Uterus (tissue), 3 donors: ENCODE measurements at regions not wholly inside any gene's neighbourhood (a gene's known extent, or its start where the extent isn't known, plus 50 kb on each side); places are given as distances from the start of the nearest gene placed in this dataset.

Experiments
- DNase-seq, 2 donors: peaks; one replicate each; pipeline ENCODE4 v3.0.0-alpha.2; 2019 to 2020
- H3K27ac ChIP-seq, 2 donors: fragments of 200-600 bp; sonication (generic); 1 replicate in 1 of 2; 2 replicates in 1 of 2; pipeline ENCODE4 v1.5.1; 2016 to 2018
- H3K27me3 ChIP-seq, 2 donors: fragments of 200-600 bp; sonication (generic); one replicate each; pipeline ENCODE4 v1.5.1; 2018 to 2019; ENCODE audit warnings: control low read depth in 1 of 2
- H3K36me3 ChIP-seq, 2 donors: fragments of 200-600 bp; sonication (generic); one replicate each; pipeline ENCODE4 v1.5.1; 2019; ENCODE audit warnings: control low read depth in 1 of 2
- H3K4me1 ChIP-seq, 2 donors: fragments of 200-600 bp; sonication (generic); one replicate each; pipeline ENCODE4 v1.5.1; 2018 to 2019; ENCODE audit warnings: control low read depth in 1 of 2
- H3K4me3 ChIP-seq, 2 donors: fragments of 200-600 bp; sonication (generic); 1 replicate in 1 of 2; 2 replicates in 1 of 2; pipeline ENCODE4 v1.5.1; 2018 to 2019; ENCODE audit warnings: mild to moderate bottlenecking in 1 of 2
- H3K9me3 ChIP-seq, 2 donors: fragments of 200-600 bp; sonication (generic); one replicate each; pipeline ENCODE4 v1.5.1; 2019; ENCODE audit warnings: control low read depth in 1 of 2
- POLR2A ChIP-seq, 2 donors: fragments of 450-650 bp; IDR thresholded peaks; one replicate each; pipeline ENCODE4 v1.6.1; 2016; ENCODE audit warnings: antibody characterized with exemption in 2 of 2, mild to moderate bottlenecking in 1 of 2, moderate library complexity in 1 of 2
- intact Hi-C: fragments of 100-400 bp; cut with DNase I; formaldehyde crosslinking; loops from one replicate; pipeline ENCODE4 v1.15.1; 2023; ENCODE audit warnings: low total_unique reads
- TF ChIP-seq, protein P1 (sequence below), 4 experiments: fragments of 200-600 bp in 2 of 4; fragments of 450-650 bp in 2 of 4; sonication (generic) in 2 of 4; IDR thresholded peaks; one replicate each; pipeline ENCODE4 v1.5.1; 2016 to 2019; ENCODE audit warnings: antibody characterized with exemption in 4 of 4, mild to moderate bottlenecking in 2 of 4, moderate library complexity in 1 of 4
- donor health status: DM: yes; HTN: yes; CAD: no.

DNA sequence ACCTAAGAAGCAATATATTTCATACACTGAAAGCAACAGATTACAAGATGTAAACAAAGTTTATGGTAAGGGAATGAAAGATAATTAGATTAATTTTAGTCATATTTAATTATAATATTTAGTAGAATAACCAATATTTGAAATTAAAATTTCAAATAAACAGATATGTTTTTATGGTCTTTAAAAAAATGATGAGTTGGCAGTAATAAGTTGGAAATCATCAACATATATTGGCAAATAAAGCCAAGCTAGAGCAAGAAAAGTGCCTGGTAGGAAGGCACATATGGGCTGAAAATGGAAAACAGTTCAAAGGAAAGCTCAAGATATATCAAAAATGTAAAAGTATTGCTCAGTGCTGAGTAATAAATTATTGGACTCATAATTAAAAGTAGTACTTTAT, 1274.0 kb downstream of the AMY1C start:
- Histone ChIP-seq H3K27ac (no peak overlapping the region), H3K4me3 (no peak overlapping the region), H3K4me1 (no peaks in the 10 kb centered on the region), H3K36me3 (no peaks in the 10 kb centered on the region), H3K9me3 (no peaks in the 10 kb centered on the region), H3K27me3 (no peaks in the 10 kb centered on the region)
- no peak for TF ChIP-seq POLR2A (IDR thresholded peaks at IDR 0.05)
- intact Hi-C loops = no loop called here
- no peak for DNase-seq

DNA sequence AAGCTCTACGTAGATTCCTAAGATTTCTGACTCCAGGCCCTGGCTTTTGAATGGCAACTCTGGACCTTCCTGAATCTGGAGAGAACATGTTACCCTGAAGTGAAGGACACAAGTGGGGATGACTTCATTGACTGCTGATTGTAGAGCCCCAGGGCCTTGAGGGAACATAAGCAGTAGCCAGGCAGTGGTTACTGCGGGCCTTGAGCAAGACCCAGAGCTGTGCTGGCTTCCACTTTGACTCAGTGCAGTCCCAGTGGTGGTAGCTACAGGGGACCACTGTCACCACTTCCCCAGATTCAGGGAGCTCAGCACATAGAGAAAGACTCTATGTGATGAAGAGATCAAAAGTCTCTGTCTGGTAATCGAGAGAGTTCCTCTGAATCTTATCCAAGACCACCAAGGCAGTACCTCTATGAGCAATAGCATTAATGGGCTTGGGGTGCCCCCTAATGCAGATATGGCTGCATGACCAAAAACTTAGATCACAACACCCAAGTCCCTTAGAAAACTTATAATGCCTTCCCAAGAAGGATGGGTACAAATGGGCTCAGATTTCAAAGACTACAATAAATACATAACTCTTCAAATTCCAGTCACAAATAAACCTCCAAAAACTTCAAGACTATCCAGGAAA, 1278.3 kb downstream of the AMY1C start:
- Histone ChIP-seq H3K4me1 (no peaks in the 10 kb centered on the region), H3K27ac (no peak overlapping the region), H3K27me3 (no peaks in the 10 kb centered on the region), H3K9me3 (no peaks in the 10 kb centered on the region), H3K4me3 (no peak overlapping the region), H3K36me3 (no peaks in the 10 kb centered on the region)
- intact Hi-C loops = no loop called here
- TF ChIP-seq, protein P1, sequence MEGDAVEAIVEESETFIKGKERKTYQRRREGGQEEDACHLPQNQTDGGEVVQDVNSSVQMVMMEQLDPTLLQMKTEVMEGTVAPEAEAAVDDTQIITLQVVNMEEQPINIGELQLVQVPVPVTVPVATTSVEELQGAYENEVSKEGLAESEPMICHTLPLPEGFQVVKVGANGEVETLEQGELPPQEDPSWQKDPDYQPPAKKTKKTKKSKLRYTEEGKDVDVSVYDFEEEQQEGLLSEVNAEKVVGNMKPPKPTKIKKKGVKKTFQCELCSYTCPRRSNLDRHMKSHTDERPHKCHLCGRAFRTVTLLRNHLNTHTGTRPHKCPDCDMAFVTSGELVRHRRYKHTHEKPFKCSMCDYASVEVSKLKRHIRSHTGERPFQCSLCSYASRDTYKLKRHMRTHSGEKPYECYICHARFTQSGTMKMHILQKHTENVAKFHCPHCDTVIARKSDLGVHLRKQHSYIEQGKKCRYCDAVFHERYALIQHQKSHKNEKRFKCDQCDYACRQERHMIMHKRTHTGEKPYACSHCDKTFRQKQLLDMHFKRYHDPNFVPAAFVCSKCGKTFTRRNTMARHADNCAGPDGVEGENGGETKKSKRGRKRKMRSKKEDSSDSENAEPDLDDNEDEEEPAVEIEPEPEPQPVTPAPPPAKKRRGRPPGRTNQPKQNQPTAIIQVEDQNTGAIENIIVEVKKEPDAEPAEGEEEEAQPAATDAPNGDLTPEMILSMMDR (IDR thresholded peaks at IDR 0.05) = no peak
- TF ChIP-seq POLR2A (IDR thresholded peaks at IDR 0.05) = no peak
- DNase-seq = no peak

DNA sequence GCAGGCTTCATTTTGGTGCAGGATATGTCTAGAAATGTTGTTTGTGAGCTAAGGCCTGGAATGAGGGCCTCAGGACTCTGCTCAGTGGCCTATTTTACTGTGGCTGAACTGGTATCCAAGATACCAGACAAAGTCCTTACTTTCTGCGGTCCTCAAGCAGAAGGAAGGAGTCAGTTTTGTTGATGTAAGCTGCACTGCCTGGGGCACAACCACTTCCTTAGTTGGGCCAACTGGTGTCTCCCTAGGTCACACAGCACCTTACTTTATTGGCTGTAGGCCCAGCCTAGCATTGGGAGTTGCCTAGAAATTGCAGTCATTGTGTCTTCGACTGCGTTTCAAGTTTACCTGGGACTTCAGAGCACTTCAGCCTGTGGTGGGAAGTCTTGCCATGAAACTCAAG, 1322.7 kb downstream of the AMY1C start:
- Histone ChIP-seq H3K27me3 (no peaks in the 10 kb centered on the region), H3K9me3 (no peaks in the 10 kb centered on the region), H3K4me3 (no peak overlapping the region), H3K36me3 (no peaks in the 10 kb centered on the region), H3K27ac (no peak overlapping the region), H3K4me1 (no peaks in the 10 kb centered on the region)
- no peak for DNase-seq
- intact Hi-C loops = no loop called here
- TF ChIP-seq, protein P1 (IDR thresholded peaks at IDR 0.05) = no peak
- TF ChIP-seq POLR2A (IDR thresholded peaks at IDR 0.05) = no peak

DNA sequence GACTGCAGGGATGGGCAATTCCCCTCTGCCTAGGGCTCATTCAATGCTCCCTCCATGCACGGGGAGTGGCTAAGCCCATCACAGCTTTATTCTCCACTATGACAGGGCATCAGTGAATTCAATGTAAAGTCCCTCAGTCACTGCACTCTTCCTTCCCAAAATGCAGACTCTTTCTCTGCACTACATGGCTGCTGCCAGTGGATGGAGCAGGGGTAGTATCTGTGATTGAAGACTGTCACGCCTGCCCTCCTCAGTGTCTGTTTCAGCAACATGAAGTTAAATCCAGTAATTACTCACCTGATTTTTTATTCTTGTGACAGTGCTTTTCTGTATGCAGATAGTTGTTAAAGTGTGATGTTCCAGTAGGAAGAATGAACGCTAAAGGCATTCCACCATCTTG, 1323.2 kb downstream of the AMY1C start:
- intact Hi-C loops = no loop called here
- DNase-seq = no peak

DNA sequence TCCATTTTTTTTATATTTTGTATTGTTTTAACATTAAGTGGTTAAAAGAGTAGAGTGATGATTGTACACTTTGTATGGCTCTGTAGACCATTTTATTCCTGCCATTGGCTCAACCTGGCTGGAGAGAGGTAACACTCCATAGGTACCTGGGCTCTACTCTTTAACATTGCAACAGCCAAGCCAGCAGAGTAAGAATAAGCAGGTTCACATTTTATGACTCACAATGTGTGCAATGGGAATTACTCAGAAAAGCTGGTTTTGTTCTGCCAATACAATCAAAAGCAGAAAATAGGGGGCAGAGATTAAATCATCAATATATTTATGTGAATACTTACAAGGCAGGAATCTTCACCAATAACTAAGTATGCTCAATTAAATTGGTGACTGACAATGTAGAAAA, 1324.0 kb downstream of the AMY1C start:
- no peak overlapping the region for H3K4me3 ChIP-seq
- intact Hi-C loops = no loop called here

More for the DNA sequence above, 1323.2 kb downstream of the AMY1C start:
- no peaks in the 10 kb centered on the region for H3K27me3 ChIP-seq
- no peaks in the 10 kb centered on the region for H3K4me1 ChIP-seq
- H3K9me3 ChIP-seq = no peaks in the 10 kb centered on the region
- H3K27ac ChIP-seq = no peak overlapping the region
- TF ChIP-seq POLR2A (IDR thresholded peaks at IDR 0.05) = no peak
- TF ChIP-seq, protein P1 (IDR thresholded peaks at IDR 0.05) = no peak
- no peaks in the 10 kb centered on the region for H3K36me3 ChIP-seq
- H3K4me3 ChIP-seq = no peak overlapping the region

More for the DNA sequence above, 1324.0 kb downstream of the AMY1C start:
- Histone ChIP-seq H3K27ac (no peak overlapping the region), H3K4me1 (no peaks in the 10 kb centered on the region), H3K27me3 (no peaks in the 10 kb centered on the region), H3K9me3 (no peaks in the 10 kb centered on the region), H3K36me3 (no peaks in the 10 kb centered on the region)
- TF ChIP-seq, protein P1 (IDR thresholded peaks at IDR 0.05) = no peak
- TF ChIP-seq POLR2A (IDR thresholded peaks at IDR 0.05) = no peak
- no peak for DNase-seq
